ENCODE measurements at regions not wholly inside any gene's neighbourhood (a gene's known extent, or its start where the extent isn't known, plus 50 kb on each side); places are given as distances from the start of the nearest gene placed in this dataset.
"Not testable (repeated sequence)": the region's sequence is repeated elsewhere in the genome, so short reads cannot be mapped to it uniquely, and the experiment has no call there.

DNA sequence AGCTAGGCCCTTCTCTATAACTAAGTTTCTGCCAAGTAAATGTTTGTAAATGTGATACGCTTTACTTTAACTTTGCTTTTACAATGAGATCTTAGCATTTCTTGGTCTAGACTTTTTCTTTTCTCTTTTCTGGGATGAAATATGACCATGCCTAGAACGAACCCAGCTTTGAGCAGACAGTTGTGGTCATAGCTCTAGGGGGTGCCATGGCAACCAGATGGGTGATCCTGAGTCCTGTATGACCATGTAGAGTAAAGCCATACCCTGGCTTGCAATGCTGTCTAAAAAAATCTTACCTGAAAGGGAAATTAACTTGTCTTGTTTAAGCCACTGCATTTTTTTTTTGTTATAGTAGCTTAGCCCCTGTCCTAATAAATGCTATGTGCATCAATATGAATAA lies 956.3 kb downstream of the SLC4A3 start:
- no peak for TF ChIP-seq ZFX (IDR thresholded peaks at IDR 0.05; ENCODE audit: borderline replicate concordance)
- TF ChIP-seq, protein P1, sequence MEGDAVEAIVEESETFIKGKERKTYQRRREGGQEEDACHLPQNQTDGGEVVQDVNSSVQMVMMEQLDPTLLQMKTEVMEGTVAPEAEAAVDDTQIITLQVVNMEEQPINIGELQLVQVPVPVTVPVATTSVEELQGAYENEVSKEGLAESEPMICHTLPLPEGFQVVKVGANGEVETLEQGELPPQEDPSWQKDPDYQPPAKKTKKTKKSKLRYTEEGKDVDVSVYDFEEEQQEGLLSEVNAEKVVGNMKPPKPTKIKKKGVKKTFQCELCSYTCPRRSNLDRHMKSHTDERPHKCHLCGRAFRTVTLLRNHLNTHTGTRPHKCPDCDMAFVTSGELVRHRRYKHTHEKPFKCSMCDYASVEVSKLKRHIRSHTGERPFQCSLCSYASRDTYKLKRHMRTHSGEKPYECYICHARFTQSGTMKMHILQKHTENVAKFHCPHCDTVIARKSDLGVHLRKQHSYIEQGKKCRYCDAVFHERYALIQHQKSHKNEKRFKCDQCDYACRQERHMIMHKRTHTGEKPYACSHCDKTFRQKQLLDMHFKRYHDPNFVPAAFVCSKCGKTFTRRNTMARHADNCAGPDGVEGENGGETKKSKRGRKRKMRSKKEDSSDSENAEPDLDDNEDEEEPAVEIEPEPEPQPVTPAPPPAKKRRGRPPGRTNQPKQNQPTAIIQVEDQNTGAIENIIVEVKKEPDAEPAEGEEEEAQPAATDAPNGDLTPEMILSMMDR (IDR thresholded peaks at IDR 0.05) = no peak
- H3K27ac ChIP-seq = no peak overlapping the region

DNA sequence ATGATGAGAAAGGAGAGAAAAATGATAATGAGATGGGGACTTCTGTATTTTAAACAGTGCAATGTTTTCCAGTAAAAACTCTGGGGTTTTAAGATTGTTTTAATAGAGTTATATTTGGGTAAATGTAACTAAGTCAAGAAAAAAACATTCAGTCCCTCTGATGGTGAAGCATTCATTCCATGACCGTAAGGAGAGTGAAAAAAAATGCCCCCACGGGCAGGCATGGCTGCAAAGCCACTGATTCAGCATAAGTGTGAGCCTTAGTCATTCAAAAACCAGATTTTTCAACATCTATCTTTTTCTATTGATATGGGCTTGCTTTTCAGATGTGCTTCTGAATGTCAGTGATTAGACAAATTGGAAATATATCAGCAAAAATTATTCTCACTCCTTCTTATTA lies 957.8 kb downstream of the SLC4A3 start:
- H3K27ac ChIP-seq = no peak overlapping the region
- no peak for TF ChIP-seq ZFX (IDR thresholded peaks at IDR 0.05; ENCODE audit: borderline replicate concordance)
- TF ChIP-seq, protein P1 (IDR thresholded peaks at IDR 0.05) = no peak

DNA sequence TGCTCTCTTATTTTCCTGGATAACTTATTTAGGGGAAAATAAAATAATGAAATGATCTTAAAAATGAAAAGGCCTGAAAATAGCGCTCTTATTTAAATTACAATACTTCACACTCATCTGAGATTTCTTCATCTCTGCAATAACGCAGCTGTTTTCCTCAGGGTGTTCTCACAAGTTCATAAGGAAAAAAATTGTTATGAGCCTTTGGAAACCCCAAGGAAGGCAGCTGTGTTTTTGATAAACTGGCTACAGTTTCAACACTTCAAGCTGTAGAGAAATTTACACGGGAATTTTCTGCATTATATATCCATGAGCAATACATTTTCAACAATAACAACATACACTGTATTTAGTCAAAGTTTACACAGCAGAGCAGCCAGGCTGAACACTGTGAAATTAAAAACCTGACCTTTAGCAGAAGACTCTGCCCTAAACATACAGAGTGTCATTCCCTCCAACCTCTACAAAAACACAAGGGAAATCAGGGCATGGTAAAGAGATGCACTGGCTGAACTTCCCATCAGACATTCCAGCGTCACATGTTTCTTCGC lies 959.6 kb downstream of the SLC4A3 start:
- TF ChIP-seq, protein P1 (IDR thresholded peaks at IDR 0.05) = no peak
- no peak for TF ChIP-seq ZFX (IDR thresholded peaks at IDR 0.05; ENCODE audit: borderline replicate concordance)
- H3K27ac ChIP-seq = no peak overlapping the region

DNA sequence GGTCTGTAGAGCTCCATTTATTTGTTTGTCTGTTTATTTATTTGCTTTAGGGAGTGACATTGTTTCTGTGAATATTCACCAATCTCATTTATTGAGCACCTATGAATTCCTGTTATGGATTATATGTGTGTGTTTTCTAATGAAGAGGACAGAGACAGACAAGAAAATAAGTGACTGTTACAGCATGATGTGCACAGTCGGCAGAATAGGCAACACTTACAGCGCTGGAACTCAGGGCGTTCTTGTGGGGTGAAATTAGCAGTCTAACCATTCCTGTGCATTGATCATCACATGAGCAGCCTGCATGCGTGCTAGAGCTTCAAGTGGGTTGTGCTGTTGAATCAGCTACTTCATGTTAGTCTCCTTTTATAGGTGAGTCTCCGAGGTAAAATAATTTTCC lies 960.7 kb downstream of the SLC4A3 start:
- H3K27ac ChIP-seq = no peak overlapping the region
- TF ChIP-seq, protein P1 (IDR thresholded peaks at IDR 0.05) = no peak
- TF ChIP-seq ZFX (IDR thresholded peaks at IDR 0.05; ENCODE audit: borderline replicate concordance) = no peak

DNA sequence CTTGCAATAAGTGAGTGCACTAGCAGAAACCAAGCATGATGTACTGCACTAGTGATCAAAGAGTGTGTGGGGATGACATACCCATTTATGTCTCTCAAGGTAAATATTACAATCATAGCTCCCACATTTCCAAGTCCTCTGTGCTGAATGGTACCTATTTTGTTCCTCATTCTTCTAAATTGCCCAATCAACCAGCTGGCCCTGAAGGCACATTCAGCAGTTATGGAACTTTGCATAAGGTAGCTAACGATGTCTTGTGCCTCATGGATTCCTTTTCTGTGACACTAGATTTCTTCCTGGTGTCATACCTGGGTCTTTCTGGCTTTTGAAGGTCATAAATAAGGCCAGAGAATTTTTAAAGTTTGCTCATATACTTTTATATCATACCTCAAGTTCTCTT lies 963.0 kb downstream of the SLC4A3 start:
- TF ChIP-seq ZFX (IDR thresholded peaks at IDR 0.05; ENCODE audit: borderline replicate concordance) = no peak
- TF ChIP-seq, protein P1 (IDR thresholded peaks at IDR 0.05) = no peak
- H3K27ac ChIP-seq = no peak overlapping the region

DNA sequence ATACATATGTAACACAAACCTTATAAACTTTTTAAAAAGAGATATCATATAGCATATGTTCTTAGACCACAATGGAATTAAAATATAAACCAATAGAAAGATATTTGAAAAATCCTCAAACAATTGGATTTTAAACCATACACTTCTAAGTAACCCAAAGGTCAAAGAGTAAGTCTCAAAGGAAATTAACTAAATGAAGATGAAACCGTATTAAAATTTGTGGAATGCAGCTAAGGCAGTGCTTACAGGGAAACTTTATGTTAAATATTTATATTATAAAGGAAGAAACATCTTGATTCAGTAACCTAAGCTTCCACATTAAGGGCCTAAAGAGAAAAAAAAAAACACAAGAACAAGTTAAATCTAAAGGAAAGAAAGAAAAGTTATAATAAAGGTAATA lies 966.1 kb downstream of the SLC4A3 start:
- no peak overlapping the region for H3K27ac ChIP-seq
- TF ChIP-seq, protein P1 (IDR thresholded peaks at IDR 0.05) = no peak
- no peak for TF ChIP-seq ZFX (IDR thresholded peaks at IDR 0.05; ENCODE audit: borderline replicate concordance)

DNA sequence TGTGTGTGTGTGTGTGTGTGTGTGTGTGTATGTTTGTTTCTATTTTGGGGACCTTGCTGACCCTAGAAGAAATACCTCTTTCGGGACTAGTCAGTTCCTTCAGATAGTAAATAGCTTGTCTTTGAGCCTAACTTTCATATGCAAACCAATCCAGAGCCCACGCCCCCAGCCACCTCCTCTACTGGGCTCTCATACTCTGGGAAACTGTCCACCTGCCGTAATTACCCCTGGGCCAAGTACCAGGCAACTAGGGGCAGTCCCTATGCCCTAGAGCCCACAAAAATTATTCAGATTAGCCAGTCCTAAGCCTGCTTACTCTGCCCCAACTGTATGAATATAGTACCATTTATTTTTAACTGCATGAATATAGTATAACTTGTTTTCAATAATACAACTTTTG lies 970.4 kb downstream of the EPHA4 start:
- H3K27ac ChIP-seq = no peak overlapping the region
- no peak for TF ChIP-seq ZFX (IDR thresholded peaks at IDR 0.05; ENCODE audit: borderline replicate concordance)
- TF ChIP-seq, protein P1 (IDR thresholded peaks at IDR 0.05) = no peak

DNA sequence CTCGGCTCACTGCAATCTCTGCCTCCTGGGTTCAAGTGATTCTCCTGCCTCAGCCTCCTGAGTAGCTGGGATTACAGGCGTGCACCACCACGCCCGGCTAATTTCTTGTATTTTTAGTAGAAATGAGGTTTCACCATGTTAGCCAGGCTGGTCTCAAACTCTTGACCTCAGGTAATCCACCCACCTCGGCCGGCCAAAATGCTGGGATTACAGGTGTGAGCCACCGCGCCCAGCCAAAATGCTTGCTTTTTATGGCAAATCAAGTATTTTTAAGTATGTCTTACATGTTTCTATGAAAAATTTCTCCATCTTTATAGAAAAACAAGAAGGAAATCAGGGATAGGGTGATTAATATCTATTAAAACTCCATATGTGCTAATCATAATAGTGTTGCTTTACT lies 959.1 kb downstream of the EPHA4 start:
- H3K27ac ChIP-seq = not testable (repeated sequence)

All from 22Rv1 (cell line).